Kidney (tissue), 13 donors: ENCODE measurements at regions not wholly inside any gene's neighbourhood (a gene's known extent, or its start where the extent isn't known, plus 50 kb on each side); places are given as distances from the start of the nearest gene placed in this dataset.

Experiments used
- DNase-seq, 5 donors: peaks; one replicate each; pipeline ENCODE4 v3.0.0-alpha.2; 2013 to 2020
- FAIRE-seq: peaks from 2 replicates; lab custom pipeline; 2012; peaks lifted over from hg19 to GRCh38; lab: Jason Lieb, UNC
- H3K27ac ChIP-seq, 2 donors: one replicate each; pipeline ENCODE4 v1.7.0; 2013; ENCODE audit warnings: low read depth in 2 of 2, low read length in 2 of 2, inconsistent platforms in 1 of 2
- H3K27me3 ChIP-seq: one replicate; pipeline ENCODE4 v1.7.1; 2013; ENCODE audit warnings: low read length, inconsistent platforms; ENCODE audit not compliant: control insufficient read depth, insufficient read depth
- H3K36me3 ChIP-seq, 3 donors: one replicate each; pipeline versions ENCODE4 v1.7.0 to v1.7.1; 2013; ENCODE audit warnings: low read length in 3 of 3, control low read depth in 1 of 3, inconsistent platforms in 1 of 3; ENCODE audit not compliant: insufficient read depth in 3 of 3, control insufficient read depth in 2 of 3
- H3K4me1 ChIP-seq, 3 donors: one replicate each; pipeline versions ENCODE4 v1.7.0 to v1.7.1; 2013; ENCODE audit warnings: low read length in 3 of 3, inconsistent platforms in 1 of 3, low read depth in 1 of 3; ENCODE audit not compliant: control insufficient read depth in 2 of 3, insufficient read depth in 2 of 3
- H3K4me3 ChIP-seq, 3 donors: one replicate each; pipeline versions ENCODE4 v1.7.0 to v1.8.1; 2013; ENCODE audit warnings: low read length in 3 of 3, control low read depth in 1 of 3, inconsistent platforms in 1 of 3
- H3K9ac ChIP-seq, 3 donors: one replicate each; pipeline versions ENCODE4 v1.7.0 to v1.7.1; 2013; ENCODE audit warnings: low read length in 3 of 3, control low read depth in 1 of 3, inconsistent platforms in 1 of 3
- H3K9me3 ChIP-seq, 3 donors: one replicate each; pipeline versions ENCODE4 v1.7.0 to v1.7.1; 2013; ENCODE audit warnings: low read length in 3 of 3, control low read depth in 1 of 3, inconsistent platforms in 1 of 3; ENCODE audit not compliant: control insufficient read depth in 2 of 3, insufficient read depth in 1 of 3
- intact Hi-C: fragments of 100-400 bp; cut with DNase I; formaldehyde crosslinking; loops from one replicate; pipeline ENCODE4 v1.11.1; 2022
- TF ChIP-seq, protein P1 (sequence below): IDR thresholded peaks from 3 replicates; pipeline ENCODE4 v1.5.1; 2012; ENCODE audit warnings: mild to moderate bottlenecking, moderate library complexity, borderline replicate concordance; ENCODE audit not compliant: insufficient read depth; ENCODE audit errors: extremely low read depth
- donor health status: control.
- donor health status: control.
- donor health status: control.
- donor health status: control.
- donor health status: control.
- donor health status: DM: yes; HTN: yes; CAD: no.
- donor health status: Normal renal cell carcinoma (clear cell type).

DNA sequence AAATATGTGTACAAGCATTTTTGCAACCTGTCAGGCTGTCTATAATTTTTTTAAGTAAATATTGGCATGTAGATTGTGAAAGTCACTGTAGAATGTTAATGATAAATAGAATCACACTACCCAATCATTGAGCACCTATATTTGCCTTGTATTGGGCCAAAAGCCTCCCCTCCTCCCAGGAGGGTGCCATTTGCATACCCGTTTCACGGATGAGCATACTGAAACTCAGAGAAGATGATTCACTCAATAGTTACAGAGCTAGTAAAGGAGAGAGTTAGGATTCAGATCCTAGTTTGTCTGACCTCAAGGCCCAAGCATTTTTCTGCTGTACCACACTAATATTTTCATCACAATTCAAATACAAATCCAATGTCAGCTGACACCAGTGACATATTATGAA is 299.7 kb upstream of the CDH11 start:
- intact Hi-C loops = no loop called here
- TF ChIP-seq, protein P1, sequence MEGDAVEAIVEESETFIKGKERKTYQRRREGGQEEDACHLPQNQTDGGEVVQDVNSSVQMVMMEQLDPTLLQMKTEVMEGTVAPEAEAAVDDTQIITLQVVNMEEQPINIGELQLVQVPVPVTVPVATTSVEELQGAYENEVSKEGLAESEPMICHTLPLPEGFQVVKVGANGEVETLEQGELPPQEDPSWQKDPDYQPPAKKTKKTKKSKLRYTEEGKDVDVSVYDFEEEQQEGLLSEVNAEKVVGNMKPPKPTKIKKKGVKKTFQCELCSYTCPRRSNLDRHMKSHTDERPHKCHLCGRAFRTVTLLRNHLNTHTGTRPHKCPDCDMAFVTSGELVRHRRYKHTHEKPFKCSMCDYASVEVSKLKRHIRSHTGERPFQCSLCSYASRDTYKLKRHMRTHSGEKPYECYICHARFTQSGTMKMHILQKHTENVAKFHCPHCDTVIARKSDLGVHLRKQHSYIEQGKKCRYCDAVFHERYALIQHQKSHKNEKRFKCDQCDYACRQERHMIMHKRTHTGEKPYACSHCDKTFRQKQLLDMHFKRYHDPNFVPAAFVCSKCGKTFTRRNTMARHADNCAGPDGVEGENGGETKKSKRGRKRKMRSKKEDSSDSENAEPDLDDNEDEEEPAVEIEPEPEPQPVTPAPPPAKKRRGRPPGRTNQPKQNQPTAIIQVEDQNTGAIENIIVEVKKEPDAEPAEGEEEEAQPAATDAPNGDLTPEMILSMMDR = no peak
- H3K36me3 ChIP-seq = no peaks in the 10 kb centered on the region
- H3K4me1 ChIP-seq = no peaks in the 10 kb centered on the region
- FAIRE-seq (no peak), DNase-seq (no peak)
- no peaks in the 10 kb centered on the region for H3K27me3 ChIP-seq
- H3K9ac ChIP-seq = no peak overlapping the region
- H3K27ac ChIP-seq = no peak overlapping the region
- H3K9me3 ChIP-seq = no peaks in the 10 kb centered on the region
- no peak overlapping the region for H3K4me3 ChIP-seq

DNA sequence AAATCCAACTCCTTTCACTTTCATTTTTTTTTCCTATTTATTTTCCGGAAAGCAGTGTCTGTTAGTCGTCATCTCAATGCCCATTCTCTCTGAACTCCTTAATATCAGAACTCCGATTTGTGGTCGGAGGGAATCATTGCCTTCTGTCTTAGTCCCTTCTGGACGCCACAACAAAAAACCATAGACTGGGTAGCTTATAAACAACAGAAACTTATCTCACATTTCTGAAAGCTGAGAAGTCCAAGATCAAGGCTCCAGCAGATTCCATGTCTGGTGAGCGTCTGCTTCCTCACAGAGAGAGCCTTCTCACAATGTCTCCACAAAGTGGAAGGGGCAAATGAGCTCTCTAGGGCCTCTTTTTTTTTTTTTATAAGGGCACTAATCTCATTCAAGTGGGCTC is 296.6 kb upstream of the CDH11 start:
- DNase-seq (no peak), FAIRE-seq (no peak)
- TF ChIP-seq, protein P1 = no peak
- intact Hi-C loops = no loop called here
- Histone ChIP-seq H3K4me1 (no peaks in the 10 kb centered on the region), H3K9me3 (no peaks in the 10 kb centered on the region), H3K9ac (no peak overlapping the region), H3K27ac (no peak overlapping the region), H3K36me3 (no peaks in the 10 kb centered on the region), H3K27me3 (no peaks in the 10 kb centered on the region), H3K4me3 (no peak overlapping the region)

DNA sequence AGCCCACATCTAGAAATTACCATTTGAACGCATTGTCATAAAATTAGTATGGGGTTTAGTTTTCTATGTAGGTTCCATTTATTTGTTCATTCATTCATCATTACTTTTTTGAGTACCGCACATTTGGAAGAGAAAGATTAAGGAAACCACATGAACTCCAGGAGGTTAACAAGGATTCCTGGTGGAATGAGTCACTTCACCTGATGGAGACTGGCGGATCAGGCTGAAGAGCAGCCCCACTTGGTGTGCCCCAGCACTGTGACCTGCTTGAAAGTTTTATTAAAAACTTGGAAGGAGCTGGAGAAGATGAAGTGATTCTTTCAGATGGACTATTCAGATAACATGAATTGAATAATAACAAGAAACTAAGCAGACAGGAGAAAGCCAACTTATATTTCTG is 293.6 kb upstream of the CDH11 start:
- Histone ChIP-seq H3K36me3 (no peaks in the 10 kb centered on the region), H3K9me3 (no peaks in the 10 kb centered on the region), H3K9ac (no peak overlapping the region), H3K4me1 (no peaks in the 10 kb centered on the region), H3K27me3 (no peaks in the 10 kb centered on the region), H3K27ac (no peak overlapping the region), H3K4me3 (no peak overlapping the region)
- intact Hi-C loops = no loop called here
- FAIRE-seq (no peak), DNase-seq (no peak)
- TF ChIP-seq, protein P1 = no peak

DNA sequence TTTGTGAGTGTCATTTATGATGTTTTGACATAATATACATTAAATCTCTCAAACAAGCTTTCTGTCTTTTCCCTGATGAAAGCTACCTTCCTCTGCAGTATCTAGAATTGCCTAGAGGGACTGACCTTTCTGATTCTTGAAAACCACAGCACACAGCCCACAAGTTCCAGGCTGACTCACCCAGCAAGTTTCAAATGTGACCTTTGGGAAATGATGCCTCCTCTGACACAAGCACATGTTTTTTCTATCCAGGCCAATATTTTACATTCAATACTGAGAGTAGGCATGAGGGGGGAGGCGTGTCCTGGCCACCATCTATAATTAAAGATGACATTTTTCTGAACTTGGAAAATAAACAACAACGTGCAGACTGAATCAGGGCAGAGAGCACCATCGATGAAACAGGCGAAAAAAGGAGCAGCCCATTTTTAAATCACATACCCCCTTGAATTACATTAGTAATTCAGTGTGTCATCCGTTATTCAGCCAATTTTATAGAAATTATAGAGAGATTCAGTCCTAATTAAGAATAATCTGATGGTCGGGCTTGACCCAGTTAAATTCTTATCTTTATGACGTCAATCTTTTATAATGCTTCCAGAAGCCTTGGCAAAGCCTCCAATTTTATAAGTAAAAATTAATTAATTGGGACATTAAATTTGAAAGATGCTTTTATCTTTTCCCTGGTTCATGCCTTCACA is 292.6 kb upstream of the CDH11 start:
- Histone ChIP-seq H3K4me1 (no peaks in the 10 kb centered on the region), H3K9me3 (no peaks in the 10 kb centered on the region), H3K4me3 (no peak overlapping the region), H3K36me3 (no peaks in the 10 kb centered on the region), H3K27ac (no peak overlapping the region), H3K9ac (no peak overlapping the region), H3K27me3 (no peaks in the 10 kb centered on the region)
- no peak for FAIRE-seq
- intact Hi-C loops = no loop called here
- no peak for DNase-seq
- TF ChIP-seq, protein P1 = no peak
